ENCODE measurements at regions not wholly inside any gene's neighbourhood (a gene's known extent, or its start where the extent isn't known, plus 50 kb on each side); places are given as distances from the start of the nearest gene placed in this dataset.

- intact Hi-C loops (cut with DNase I; ENCODE audit: low total_unique reads) = no loop called here
Measured at GRCh38 chr1:4549930-4550329, 104.5 kb upstream of the AJAP1 start.

GRCh38 chr1:4550941-4551340, 103.5 kb upstream of the AJAP1 start:
- DNase-seq = no peak
- no peaks in the 10 kb centered on the region for H3K36me3 ChIP-seq
- no peak overlapping the region for H3K4me3 ChIP-seq
- H3K9me3 ChIP-seq = no peaks in the 10 kb centered on the region
- no peak overlapping the region for H3K27ac ChIP-seq
- no peaks in the 10 kb centered on the region for H3K4me1 ChIP-seq
- TF ChIP-seq, protein P1, sequence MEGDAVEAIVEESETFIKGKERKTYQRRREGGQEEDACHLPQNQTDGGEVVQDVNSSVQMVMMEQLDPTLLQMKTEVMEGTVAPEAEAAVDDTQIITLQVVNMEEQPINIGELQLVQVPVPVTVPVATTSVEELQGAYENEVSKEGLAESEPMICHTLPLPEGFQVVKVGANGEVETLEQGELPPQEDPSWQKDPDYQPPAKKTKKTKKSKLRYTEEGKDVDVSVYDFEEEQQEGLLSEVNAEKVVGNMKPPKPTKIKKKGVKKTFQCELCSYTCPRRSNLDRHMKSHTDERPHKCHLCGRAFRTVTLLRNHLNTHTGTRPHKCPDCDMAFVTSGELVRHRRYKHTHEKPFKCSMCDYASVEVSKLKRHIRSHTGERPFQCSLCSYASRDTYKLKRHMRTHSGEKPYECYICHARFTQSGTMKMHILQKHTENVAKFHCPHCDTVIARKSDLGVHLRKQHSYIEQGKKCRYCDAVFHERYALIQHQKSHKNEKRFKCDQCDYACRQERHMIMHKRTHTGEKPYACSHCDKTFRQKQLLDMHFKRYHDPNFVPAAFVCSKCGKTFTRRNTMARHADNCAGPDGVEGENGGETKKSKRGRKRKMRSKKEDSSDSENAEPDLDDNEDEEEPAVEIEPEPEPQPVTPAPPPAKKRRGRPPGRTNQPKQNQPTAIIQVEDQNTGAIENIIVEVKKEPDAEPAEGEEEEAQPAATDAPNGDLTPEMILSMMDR (IDR thresholded peaks at IDR 0.05) = no peak
- intact Hi-C loops (cut with DNase I; ENCODE audit: low total_unique reads) = no loop called here
- peaks cover 0 to 3% of the 10 kb centered on the region in 2 donors for H3K27me3 ChIP-seq

More at GRCh38 chr1:4549930-4550329, 104.5 kb upstream of the AJAP1 start:
- no peak for DNase-seq
- Histone ChIP-seq H3K36me3 (no peaks in the 10 kb centered on the region), H3K9me3 (no peaks in the 10 kb centered on the region), H3K4me3 (no peak overlapping the region), H3K27me3 (peaks cover 0 to 8% of the 10 kb centered on the region in 2 donors), H3K27ac (no peak overlapping the region), H3K4me1 (no peaks in the 10 kb centered on the region)
- TF ChIP-seq, protein P1 (IDR thresholded peaks at IDR 0.05) = no peak

DNA sequence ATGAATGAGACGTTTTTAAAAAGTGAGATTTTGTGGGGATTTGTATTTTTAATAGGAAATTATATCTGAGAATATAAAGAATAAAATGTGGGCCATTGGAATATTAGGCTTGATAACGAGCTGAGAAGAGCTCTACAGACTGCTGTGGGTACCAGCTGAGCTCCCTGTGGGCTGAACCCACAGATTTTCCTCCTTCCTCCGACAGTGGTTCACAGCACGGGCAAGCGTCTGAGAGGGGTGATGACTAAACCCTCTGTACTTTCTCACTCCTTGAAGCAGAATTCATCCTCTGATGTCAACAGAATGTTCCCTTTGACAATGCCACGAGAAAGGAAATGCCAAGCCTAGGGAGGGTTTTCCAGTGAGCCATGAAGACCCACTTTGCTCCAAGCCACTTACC, 102.7 kb upstream of the AJAP1 start:
- Histone ChIP-seq H3K36me3 (no peaks in the 10 kb centered on the region), H3K4me3 (no peak overlapping the region), H3K4me1 (no peaks in the 10 kb centered on the region), H3K9me3 (no peaks in the 10 kb centered on the region), H3K27ac (no peak overlapping the region), H3K27me3 (peaks cover 0 to 3% of the 10 kb centered on the region in 2 donors)
- intact Hi-C loops (cut with DNase I; ENCODE audit: low total_unique reads) = no loop called here
- no peak for DNase-seq
- TF ChIP-seq, protein P1 (IDR thresholded peaks at IDR 0.05) = no peak

- H3K36me3 ChIP-seq = no peaks in the 10 kb centered on the region
- DNase-seq = no peak
- peaks cover 0 to 3% of the 10 kb centered on the region in 2 donors for H3K27me3 ChIP-seq
- intact Hi-C loops (cut with DNase I; ENCODE audit: low total_unique reads) = no loop called here
- H3K4me3 ChIP-seq = no peak overlapping the region
- no peak overlapping the region for H3K27ac ChIP-seq
- H3K4me1 ChIP-seq = no peaks in the 10 kb centered on the region
- H3K9me3 ChIP-seq = no peaks in the 10 kb centered on the region
- TF ChIP-seq, protein P1 (IDR thresholded peaks at IDR 0.05) = no peak
Measured at GRCh38 chr1:4553761-4554160, 100.6 kb upstream of the AJAP1 start.

DNA sequence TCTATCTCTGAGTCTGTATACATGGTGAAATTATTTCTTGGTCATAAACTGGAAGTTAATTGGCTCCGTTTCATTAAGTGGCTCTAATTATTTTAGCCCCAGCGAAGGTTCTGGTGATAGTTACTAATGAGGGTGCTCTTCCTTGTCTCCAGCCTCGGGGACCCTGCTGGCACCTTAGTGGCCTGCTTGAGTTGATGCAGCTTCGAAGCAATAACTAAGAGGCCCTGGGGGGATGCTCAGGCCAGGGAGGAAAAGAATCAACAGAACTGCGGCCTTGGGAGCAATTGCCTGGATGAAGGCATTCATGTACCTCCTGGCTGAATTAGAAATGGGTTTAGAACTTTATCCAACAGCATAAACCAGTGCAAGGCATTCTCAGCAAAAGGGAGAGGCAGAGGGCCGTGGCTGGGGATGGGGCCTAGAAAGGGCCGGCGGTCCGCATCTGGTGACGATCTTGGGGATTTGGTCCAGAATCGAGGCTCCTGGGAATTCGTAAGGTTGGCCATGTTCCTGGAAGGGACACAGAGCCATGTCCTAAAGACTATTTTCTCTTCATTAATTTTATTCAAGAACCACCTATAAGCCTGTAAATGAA, 100.0 kb upstream of the AJAP1 start:
- Histone ChIP-seq H3K4me1 (no peaks in the 10 kb centered on the region), H3K27ac (no peak overlapping the region), H3K36me3 (no peaks in the 10 kb centered on the region), H3K9me3 (no peaks in the 10 kb centered on the region), H3K27me3 (peaks cover 0 to 3% of the 10 kb centered on the region in 2 donors), H3K4me3 (no peak overlapping the region)
- TF ChIP-seq, protein P1 (IDR thresholded peaks at IDR 0.05) = no peak
- intact Hi-C loops (cut with DNase I; ENCODE audit: low total_unique reads) = no loop called here
- DNase-seq = no peak

DNA sequence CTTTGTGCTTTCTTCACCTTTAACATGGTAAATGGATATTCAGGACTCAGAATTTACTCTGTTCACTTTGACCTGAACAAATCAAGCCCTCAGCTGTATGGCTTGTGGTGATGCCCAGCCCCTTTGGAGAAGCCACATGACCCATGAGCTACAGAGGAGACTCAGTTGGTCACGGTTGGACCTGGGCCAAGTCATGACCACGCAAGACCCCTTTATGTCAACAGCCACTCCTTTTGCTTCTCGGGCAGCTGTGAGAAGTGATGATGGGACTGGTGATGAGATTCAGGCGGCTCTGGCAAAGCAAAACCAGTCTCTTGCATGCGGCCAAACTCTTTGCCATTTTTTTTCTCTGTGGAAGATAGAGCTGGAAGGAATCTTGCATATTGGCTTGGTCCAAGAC, 96.5 kb upstream of the AJAP1 start:
- Histone ChIP-seq H3K4me1 (no peaks in the 10 kb centered on the region), H3K9me3 (no peaks in the 10 kb centered on the region), H3K27me3 (peaks cover 0 to 8% of the 10 kb centered on the region in 2 donors), H3K4me3 (no peak overlapping the region), H3K36me3 (no peaks in the 10 kb centered on the region), H3K27ac (no peak overlapping the region)
- TF ChIP-seq, protein P1 (IDR thresholded peaks at IDR 0.05) = no peak
- intact Hi-C loops (cut with DNase I; ENCODE audit: low total_unique reads) = no loop called here
- no peak for DNase-seq

Data from tibial artery (tissue), 4 donors.